ENCODE measurements at regions not wholly inside any gene's neighbourhood (a gene's known extent, or its start where the extent isn't known, plus 50 kb on each side); places are given as distances from the start of the nearest gene placed in this dataset.

DNA sequence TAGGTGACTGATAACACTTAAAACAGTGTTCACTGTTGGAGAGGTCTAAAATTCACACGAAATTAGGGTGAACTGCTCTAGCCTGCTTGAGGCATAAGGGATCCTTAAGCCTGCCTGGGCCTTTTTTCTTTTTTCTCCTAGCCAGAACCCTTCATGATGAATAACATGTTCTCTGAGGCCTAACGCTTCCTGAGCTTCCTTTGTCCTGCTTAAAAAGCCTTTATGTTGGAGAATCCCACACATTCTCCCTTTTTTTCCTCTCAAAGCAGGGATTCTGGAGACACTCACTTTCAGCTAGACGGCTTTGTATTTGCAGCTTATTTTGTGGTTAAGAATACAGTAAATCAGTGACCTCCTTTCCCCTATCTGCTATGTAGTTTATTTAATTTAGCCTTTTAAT is 354.7 kb upstream of the PHF14 start:
- Mint-ChIP-seq H3K36me3 (ENCODE audit: low read depth, unreplicated experiment) (no peaks in the 10 kb centered on the region), H3K27ac (ENCODE audit: unreplicated experiment) (no peak overlapping the region), H3K4me1 (ENCODE audit: unreplicated experiment) (peaks cover 7% of the 10 kb centered on the region), H3K4me3 (ENCODE audit: unreplicated experiment) (no peak overlapping the region), H3K9me3 (ENCODE audit: unreplicated experiment) (no peaks in the 10 kb centered on the region), H3K27me3 (ENCODE audit: unreplicated experiment) (no peaks in the 10 kb centered on the region)
- TF ChIP-seq, protein P1, sequence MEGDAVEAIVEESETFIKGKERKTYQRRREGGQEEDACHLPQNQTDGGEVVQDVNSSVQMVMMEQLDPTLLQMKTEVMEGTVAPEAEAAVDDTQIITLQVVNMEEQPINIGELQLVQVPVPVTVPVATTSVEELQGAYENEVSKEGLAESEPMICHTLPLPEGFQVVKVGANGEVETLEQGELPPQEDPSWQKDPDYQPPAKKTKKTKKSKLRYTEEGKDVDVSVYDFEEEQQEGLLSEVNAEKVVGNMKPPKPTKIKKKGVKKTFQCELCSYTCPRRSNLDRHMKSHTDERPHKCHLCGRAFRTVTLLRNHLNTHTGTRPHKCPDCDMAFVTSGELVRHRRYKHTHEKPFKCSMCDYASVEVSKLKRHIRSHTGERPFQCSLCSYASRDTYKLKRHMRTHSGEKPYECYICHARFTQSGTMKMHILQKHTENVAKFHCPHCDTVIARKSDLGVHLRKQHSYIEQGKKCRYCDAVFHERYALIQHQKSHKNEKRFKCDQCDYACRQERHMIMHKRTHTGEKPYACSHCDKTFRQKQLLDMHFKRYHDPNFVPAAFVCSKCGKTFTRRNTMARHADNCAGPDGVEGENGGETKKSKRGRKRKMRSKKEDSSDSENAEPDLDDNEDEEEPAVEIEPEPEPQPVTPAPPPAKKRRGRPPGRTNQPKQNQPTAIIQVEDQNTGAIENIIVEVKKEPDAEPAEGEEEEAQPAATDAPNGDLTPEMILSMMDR (IDR thresholded peaks at IDR 0.05; ENCODE audit: unreplicated experiment): no peak
- DNase-seq (ENCODE audit: low spot score): no peak

DNA sequence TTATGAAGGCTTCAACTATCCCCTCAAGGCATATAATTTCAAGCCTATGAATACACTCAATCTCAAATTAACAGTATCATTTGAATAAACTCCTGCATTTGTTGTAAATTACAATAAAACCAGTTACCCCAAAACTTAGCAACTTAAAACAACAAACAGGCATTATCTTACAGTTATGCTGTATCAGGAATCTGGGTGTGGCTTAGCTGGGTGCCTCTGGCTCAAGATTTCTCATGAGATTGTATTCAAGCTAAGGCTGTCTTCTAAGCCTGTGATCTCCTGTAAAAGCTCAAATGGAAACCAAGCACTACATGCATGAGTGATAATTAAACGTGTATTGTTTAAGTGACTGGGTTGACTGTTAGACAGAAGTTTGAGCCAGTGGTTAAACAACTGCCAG is 341.0 kb upstream of the PHF14 start:
- TF ChIP-seq, protein P1 (IDR thresholded peaks at IDR 0.05; ENCODE audit: unreplicated experiment): no peak
- Mint-ChIP-seq H3K9me3 (ENCODE audit: unreplicated experiment) (no peaks in the 10 kb centered on the region), H3K4me3 (ENCODE audit: unreplicated experiment) (no peak overlapping the region), H3K27ac (ENCODE audit: unreplicated experiment) (no peak overlapping the region), H3K27me3 (ENCODE audit: unreplicated experiment) (no peaks in the 10 kb centered on the region), H3K36me3 (ENCODE audit: low read depth, unreplicated experiment) (no peaks in the 10 kb centered on the region), H3K4me1 (ENCODE audit: unreplicated experiment) (no peaks in the 10 kb centered on the region)
- no peak for DNase-seq (ENCODE audit: low spot score)

DNA sequence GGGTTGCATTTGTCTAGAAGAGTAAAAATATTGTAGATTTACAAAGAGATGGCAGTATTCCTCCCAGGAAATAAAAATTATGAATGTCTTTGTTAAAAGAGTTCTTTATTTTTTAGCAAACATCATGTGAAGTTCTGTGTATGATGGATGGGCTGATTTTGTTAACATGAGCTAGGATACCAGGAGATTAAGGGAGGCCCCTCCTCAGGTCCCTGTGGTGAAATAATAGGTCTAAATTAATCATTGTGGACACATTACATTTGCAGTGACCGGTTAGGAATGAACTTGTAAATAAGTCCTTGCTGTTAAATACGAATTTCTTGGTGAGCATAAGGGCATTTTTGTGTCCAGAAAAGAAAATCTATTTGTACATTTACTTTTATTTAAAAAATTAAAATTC is 339.4 kb upstream of the PHF14 start:
- no peak overlapping the region for H3K27ac Mint-ChIP-seq (ENCODE audit: unreplicated experiment)
- H3K9me3 Mint-ChIP-seq (ENCODE audit: unreplicated experiment): no peaks in the 10 kb centered on the region
- TF ChIP-seq, protein P1 (IDR thresholded peaks at IDR 0.05; ENCODE audit: unreplicated experiment): no peak
- no peak overlapping the region for H3K4me3 Mint-ChIP-seq (ENCODE audit: unreplicated experiment)
- H3K27me3 Mint-ChIP-seq (ENCODE audit: unreplicated experiment): no peaks in the 10 kb centered on the region
- H3K36me3 Mint-ChIP-seq (ENCODE audit: low read depth, unreplicated experiment): no peaks in the 10 kb centered on the region
- no peaks in the 10 kb centered on the region for H3K4me1 Mint-ChIP-seq (ENCODE audit: unreplicated experiment)
- no peak for DNase-seq (ENCODE audit: low spot score)

DNA sequence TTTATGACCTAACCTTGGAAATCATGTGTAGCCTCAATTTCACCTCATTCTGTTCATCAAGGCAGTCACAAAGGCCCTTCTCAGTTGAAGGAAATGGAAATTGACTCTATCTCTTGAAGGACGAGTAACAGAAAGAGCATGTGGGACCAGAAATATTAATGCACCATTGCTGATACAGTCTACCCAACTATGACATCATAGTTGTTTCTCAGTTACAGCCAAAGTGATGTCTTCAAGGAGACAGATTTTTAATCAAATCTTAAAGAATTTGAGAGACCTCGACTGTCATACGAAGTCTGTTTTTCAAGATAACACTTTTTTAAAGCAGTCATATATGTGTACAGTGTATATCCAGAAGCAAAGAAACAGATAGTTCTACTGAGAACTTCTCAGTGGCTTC is 335.7 kb upstream of the PHF14 start:
- Mint-ChIP-seq H3K4me1 (ENCODE audit: unreplicated experiment) (no peaks in the 10 kb centered on the region), H3K36me3 (ENCODE audit: low read depth, unreplicated experiment) (no peaks in the 10 kb centered on the region), H3K4me3 (ENCODE audit: unreplicated experiment) (no peak overlapping the region), H3K27me3 (ENCODE audit: unreplicated experiment) (no peaks in the 10 kb centered on the region), H3K27ac (ENCODE audit: unreplicated experiment) (no peak overlapping the region), H3K9me3 (ENCODE audit: unreplicated experiment) (no peaks in the 10 kb centered on the region)
- no peak for DNase-seq (ENCODE audit: low spot score)
- TF ChIP-seq, protein P1 (IDR thresholded peaks at IDR 0.05; ENCODE audit: unreplicated experiment): no peak

DNA sequence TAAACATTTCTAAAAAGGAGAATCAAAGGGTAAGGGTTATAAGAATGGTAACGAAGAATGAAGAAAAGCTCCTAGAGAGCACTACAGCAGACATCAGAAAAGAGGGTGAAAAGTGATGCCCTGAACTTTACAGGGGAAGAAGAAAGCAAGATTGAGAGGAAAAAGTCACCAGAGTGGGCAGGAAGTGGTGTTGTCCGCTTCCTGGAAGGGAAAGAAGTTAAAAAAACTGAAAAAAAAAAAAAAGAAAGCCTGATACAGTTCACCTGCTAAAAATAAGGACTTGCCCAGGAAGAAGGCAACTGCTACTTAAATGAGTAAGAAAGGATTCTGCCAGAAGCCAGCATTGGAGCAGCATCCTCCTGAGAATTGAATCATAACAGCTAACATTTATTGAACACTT is 330.1 kb upstream of the PHF14 start:
- Mint-ChIP-seq H3K27ac (ENCODE audit: unreplicated experiment) (no peak overlapping the region), H3K4me3 (ENCODE audit: unreplicated experiment) (no peak overlapping the region), H3K36me3 (ENCODE audit: low read depth, unreplicated experiment) (no peaks in the 10 kb centered on the region), H3K27me3 (ENCODE audit: unreplicated experiment) (no peaks in the 10 kb centered on the region), H3K4me1 (ENCODE audit: unreplicated experiment) (peaks cover 3% of the 10 kb centered on the region), H3K9me3 (ENCODE audit: unreplicated experiment) (no peaks in the 10 kb centered on the region)
- TF ChIP-seq, protein P1 (IDR thresholded peaks at IDR 0.05; ENCODE audit: unreplicated experiment): no peak
- DNase-seq (ENCODE audit: low spot score): no peak

All from endothelial cell (in vitro differentiated cells).